ENCODE measurements at regions not wholly inside any gene's neighbourhood (a gene's known extent, or its start where the extent isn't known, plus 50 kb on each side); places are given as distances from the start of the nearest gene placed in this dataset.
"Not testable (repeated sequence)": the region's sequence is repeated elsewhere in the genome, so short reads cannot be mapped to it uniquely, and the experiment has no call there.

GRCh38 chr2:64250063-64250462 is 105.8 kb upstream of the PELI1 start:
- no peak for DNase-seq (ENCODE audit: low read depth)
- TF ChIP-seq MYC (IDR thresholded peaks at IDR 0.05; ENCODE audit: low read depth, low read length) (no peak), CTCF (IDR thresholded peaks at IDR 0.05; ENCODE audit: low read depth, low read length) (no peak), POLR2A (IDR thresholded peaks at IDR 0.05; ENCODE audit: extremely low read depth, insufficient read length) (no peak)
- TF ChIP-seq, protein P1, sequence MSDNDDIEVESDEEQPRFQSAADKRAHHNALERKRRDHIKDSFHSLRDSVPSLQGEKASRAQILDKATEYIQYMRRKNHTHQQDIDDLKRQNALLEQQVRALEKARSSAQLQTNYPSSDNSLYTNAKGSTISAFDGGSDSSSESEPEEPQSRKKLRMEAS (IDR thresholded peaks at IDR 0.05; ENCODE audit: low read depth, low read length) = no peak
- no peak overlapping the region for H3K4me3 ChIP-seq (ENCODE audit: low read depth, low read length)

- H3K4me3 ChIP-seq (ENCODE audit: low read depth, low read length) = no peak overlapping the region
- TF ChIP-seq CTCF (IDR thresholded peaks at IDR 0.05; ENCODE audit: low read depth, low read length) (no peak), MYC (IDR thresholded peaks at IDR 0.05; ENCODE audit: low read depth, low read length) (no peak), POLR2A (IDR thresholded peaks at IDR 0.05; ENCODE audit: extremely low read depth, insufficient read length) (no peak)
- TF ChIP-seq, protein P1 (IDR thresholded peaks at IDR 0.05; ENCODE audit: low read depth, low read length) = no peak
- DNase-seq (ENCODE audit: low read depth) = no peak
Observed at GRCh38 chr2:64250751-64251423, 106.7 kb upstream of the PELI1 start.

DNA sequence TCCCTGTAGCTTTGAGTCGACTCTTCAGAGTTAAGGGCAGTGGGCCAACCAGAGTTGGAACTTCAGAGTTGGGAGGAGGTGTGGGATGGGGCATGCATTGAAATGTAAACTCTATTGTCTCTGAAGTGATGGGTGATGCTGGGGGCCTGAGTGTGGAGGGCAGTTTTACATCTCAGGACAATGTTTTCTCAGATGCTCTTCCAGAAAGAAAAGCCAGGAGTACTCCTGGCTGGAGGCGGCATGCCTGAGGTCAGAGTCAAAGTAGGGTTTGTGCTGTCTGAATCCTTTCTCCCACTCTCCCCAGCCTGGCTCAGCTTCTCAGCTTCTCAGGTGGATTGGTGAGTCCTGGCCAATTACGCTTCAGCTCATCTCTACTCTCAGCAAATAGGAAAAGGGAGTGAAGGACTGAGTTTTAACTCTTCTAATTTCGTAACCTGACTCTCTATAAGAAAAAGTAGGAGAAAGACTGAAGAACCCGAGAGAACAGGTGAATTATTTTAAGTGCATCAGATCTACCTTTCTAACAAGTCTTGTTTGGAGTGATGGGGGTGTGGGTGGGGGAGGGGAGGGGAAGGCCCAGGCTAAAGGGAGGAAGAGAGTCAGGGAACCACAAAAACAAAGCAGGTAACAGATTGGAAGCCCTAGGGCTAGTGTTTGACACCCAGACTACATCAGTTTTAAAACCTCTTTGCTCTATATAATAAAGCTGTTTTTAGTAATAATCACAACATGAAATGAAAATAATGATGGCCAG is 107.5 kb upstream of the PELI1 start:
- DNase-seq (ENCODE audit: low read depth) = no peak
- no peak for TF ChIP-seq CTCF (IDR thresholded peaks at IDR 0.05; ENCODE audit: low read depth, low read length)
- TF ChIP-seq, protein P1 (IDR thresholded peaks at IDR 0.05; ENCODE audit: low read depth, low read length) = no peak
- H3K4me3 ChIP-seq (ENCODE audit: low read depth, low read length) = no peak overlapping the region

GRCh38 chr2:64252251-64252978 is 108.2 kb upstream of the PELI1 start:
- not testable (repeated sequence) for H3K4me3 ChIP-seq (ENCODE audit: low read depth, low read length); DNase-seq (ENCODE audit: low read depth)

- not testable (repeated sequence) for H3K4me3 ChIP-seq (ENCODE audit: low read depth, low read length); DNase-seq (ENCODE audit: low read depth)
Observed at GRCh38 chr2:64253421-64253820, 109.2 kb upstream of the PELI1 start.

- H3K4me3 ChIP-seq (ENCODE audit: low read depth, low read length) = no peak overlapping the region
- no peak for DNase-seq (ENCODE audit: low read depth)
- no peak for TF ChIP-seq POLR2A (IDR thresholded peaks at IDR 0.05; ENCODE audit: extremely low read depth, insufficient read length)
- TF ChIP-seq MYC (IDR thresholded peaks at IDR 0.05; ENCODE audit: low read depth, low read length) = no peak
- TF ChIP-seq, protein P1 (IDR thresholded peaks at IDR 0.05; ENCODE audit: low read depth, low read length) = no peak
- no peak for TF ChIP-seq CTCF (IDR thresholded peaks at IDR 0.05; ENCODE audit: low read depth, low read length)
Observed at GRCh38 chr2:64258566-64258965, 114.3 kb upstream of the PELI1 start.
